A549 (cell line): ENCODE measurements at regions not wholly inside any gene's neighbourhood (a gene's known extent, or its start where the extent isn't known, plus 50 kb on each side); places are given as distances from the start of the nearest gene placed in this dataset.

ENCODE experiments used
- ATAC-seq, 2 experiments: fragments of 200-7000 bp in 1 of 2; fragments of >200 bp in 1 of 2; cut with Nextera tagmentation in 1 of 2; cut with Tn5 transposase in 1 of 2; 3 replicates each; pipeline versions ENCODE4 v1.8.0 to v1.9.1; 2018 to 2020; ENCODE audit warnings: mild to moderate bottlenecking in 1 of 2, moderate library complexity in 1 of 2
- CTCF ChIA-PET: fragments of 300-600 bp; sonication (Branson Sonifier 250); formaldehyde crosslinking; extraction: SDS; loops from one replicate; lab custom pipeline; 2021; ENCODE audit warnings: antibody characterized with exemption, inconsistent platforms; lab: Yijun Ruan, JAX
- POLR2A ChIA-PET: fragments of 350-600 bp; formaldehyde crosslinking; extraction: SDS; loops from one replicate; lab custom pipeline; 2021; ENCODE audit warnings: antibody characterized with exemption, inconsistent platforms; lab: Yijun Ruan, JAX
- DNase-seq, 2 experiments: peaks; one replicate each; pipeline versions ENCODE4 v3.0.0 to v3.0.0-alpha.2; 2011 to 2016; ENCODE audit warnings: low read depth in 1 of 2, low spot score in 1 of 2
- FAIRE-seq: peaks from 2 replicates; lab custom pipeline; 2011; peaks lifted over from hg19 to GRCh38; lab: Jason Lieb, UNC
- H3K27ac ChIP-seq, 2 experiments: fragments of >200 bp; sonication (Bioruptor Twin); formaldehyde crosslinking; 3 replicates each; pipeline ENCODE4 v1.5.1; 2016 to 2017
- H3K4me1 ChIP-seq: fragments of >200 bp; sonication (Bioruptor Twin); formaldehyde crosslinking; 3 replicates; pipeline ENCODE4 v1.6.1; 2016
- H3K4me2 ChIP-seq: fragments of >200 bp; sonication (Bioruptor Twin); formaldehyde crosslinking; 3 replicates; pipeline ENCODE4 v1.6.1; 2016
- H3K4me3 ChIP-seq: fragments of >200 bp; sonication (Bioruptor Twin); formaldehyde crosslinking; 3 replicates; pipeline ENCODE4 v1.5.1; 2016
- H3K9me3 ChIP-seq: fragments of >200 bp; sonication (Bioruptor Twin); formaldehyde crosslinking; 3 replicates; pipeline ENCODE4 v1.6.1; 2016
- ATOH8 ChIP-seq: fragments of 250-450 bp; sonication (Bioruptor Pico); IDR thresholded peaks from 2 replicates; pipeline ENCODE4 v1.5.0; 2020; ENCODE audit warnings: low read depth, mild to moderate bottlenecking, moderate library complexity
- CEBPB ChIP-seq, 2 experiments: fragments of >200 bp in 1 of 2; sonication (Bioruptor Twin) in 1 of 2; formaldehyde crosslinking in 1 of 2; IDR thresholded peaks; 2 replicates each; pipeline ENCODE4 v1.6.1; 2012 to 2016
- CHD2 ChIP-seq: fragments of 150-350 bp; IDR thresholded peaks from 2 replicates; pipeline ENCODE4 v1.6.1; 2014; ENCODE audit warnings: low read length; ENCODE audit not compliant: partially characterized antibody
- E2F6 ChIP-seq: IDR thresholded peaks from 2 replicates; pipeline ENCODE4 v1.6.1; 2012; ENCODE audit warnings: low read depth, borderline replicate concordance
- EHMT2 ChIP-seq: fragments of 200-600 bp; sonication (generic); IDR thresholded peaks from 2 replicates; pipeline ENCODE4 v1.6.1; 2016; ENCODE audit warnings: antibody characterized with exemption, low read depth, mild to moderate bottlenecking, moderate library complexity
- EP300 ChIP-seq, 2 experiments: fragments of >200 bp; sonication (Bioruptor Twin); formaldehyde crosslinking; IDR thresholded peaks; 2 replicates in 1 of 2; 3 replicates in 1 of 2; pipeline ENCODE4 v1.6.1; 2016 to 2017
- FOSL2 ChIP-seq, 2 experiments: fragments of 450-650 bp in 1 of 2; fragments of >200 bp in 1 of 2; sonication (Bioruptor Twin) in 1 of 2; formaldehyde crosslinking; IDR thresholded peaks; 2 replicates each; pipeline versions ENCODE4 v1.5.0 to v1.6.1; 2016 to 2020; ENCODE audit warnings: mild to moderate bottlenecking in 1 of 2, moderate library complexity in 1 of 2
- FOXS1 ChIP-seq: fragments of 250-450 bp; sonication (Bioruptor Pico); IDR thresholded peaks from 2 replicates; pipeline ENCODE4 v1.5.0; 2020; ENCODE audit warnings: mild to moderate bottlenecking, moderate library complexity
- GATA3 ChIP-seq: IDR thresholded peaks from 2 replicates; pipeline ENCODE4 v1.6.1; 2012; ENCODE audit warnings: borderline replicate concordance
- HMGXB4 ChIP-seq: fragments of 250-450 bp; sonication (Bioruptor Pico); IDR thresholded peaks from 2 replicates; pipeline ENCODE4 v1.5.0; 2021; ENCODE audit warnings: mild to moderate bottlenecking, moderate library complexity, borderline replicate concordance
- HOXB13 ChIP-seq: fragments of 250-450 bp; sonication (Bioruptor Pico); IDR thresholded peaks from 2 replicates; pipeline ENCODE4 v1.5.0; 2020; ENCODE audit warnings: low read depth, mild to moderate bottlenecking, moderate library complexity
- JUN ChIP-seq, 2 experiments: fragments of >200 bp; sonication (Bioruptor Twin); formaldehyde crosslinking; IDR thresholded peaks; 2 replicates in 1 of 2; 3 replicates in 1 of 2; pipeline ENCODE4 v1.6.1; 2016 to 2017
- JUNB ChIP-seq: fragments of >200 bp; sonication (Bioruptor Twin); formaldehyde crosslinking; IDR thresholded peaks from 2 replicates; pipeline ENCODE4 v1.6.1; 2016
- KDM5A ChIP-seq: fragments of 200-600 bp; sonication (generic); IDR thresholded peaks from 2 replicates; pipeline ENCODE4 v1.6.1; 2016; ENCODE audit warnings: antibody characterized with exemption, mild to moderate bottlenecking
- MAFK ChIP-seq: fragments of 450-650 bp; IDR thresholded peaks from 2 replicates; pipeline ENCODE4 v1.6.1; 2014; ENCODE audit not compliant: partially characterized antibody
- MAZ ChIP-seq: fragments of 150-350 bp; IDR thresholded peaks from 2 replicates; pipeline ENCODE4 v1.6.1; 2014; ENCODE audit warnings: antibody characterized with exemption, low read depth, low read length, borderline replicate concordance
- MYC ChIP-seq: IDR thresholded peaks from 2 replicates; pipeline ENCODE4 v1.6.1; 2012; ENCODE audit warnings: mild to moderate bottlenecking, inconsistent platforms, low read length, improper control_type of control experiment, borderline replicate concordance
- NFE2L2 ChIP-seq: fragments of 150-350 bp; conservative IDR thresholded peaks from 2 replicates; pipeline ENCODE4 v1.6.1; 2014; ENCODE audit warnings: low read length
- PBX3 ChIP-seq: IDR thresholded peaks from 2 replicates; pipeline ENCODE4 v1.6.1; 2012
- SMC3 ChIP-seq: fragments of >200 bp; sonication (Bioruptor Twin); formaldehyde crosslinking; IDR thresholded peaks from 3 replicates; pipeline ENCODE4 v1.6.1; 2018; ENCODE audit warnings: inconsistent platforms
- USF2 ChIP-seq: fragments of 450-650 bp; IDR thresholded peaks from 2 replicates; pipeline ENCODE4 v1.6.1; 2014; ENCODE audit warnings: antibody characterized with exemption
- ZFP36 ChIP-seq: fragments of 450-650 bp; IDR thresholded peaks from 2 replicates; pipeline ENCODE4 v1.6.1; 2014; ENCODE audit warnings: borderline replicate concordance; ENCODE audit not compliant: partially characterized antibody
- WGBS: methylation state at CpG from one replicate; pipeline ENCODE4 v1.1.6; 2017; ENCODE audit errors: missing lambda C conversion rate; 5-methylcytosine and 5-hydroxymethylcytosine counted together

GRCh38 chr18:34640276-34640675 is 69.8 kb upstream of the DTNA start:
- no peaks in the 10 kb centered on the region for H3K9me3 ChIP-seq
- no peaks in the 10 kb centered on the region for H3K4me1 ChIP-seq
- H3K4me3 ChIP-seq = no peak overlapping the region
- ChIA-PET CTCF (no interaction called here), POLR2A (no interaction called here)
- no peak for FAIRE-seq
- WGBS = 0% methylated on average over 1 of the region's 1 CpG
- no peak overlapping the region for H3K4me2 ChIP-seq
- TF ChIP-seq CHD2 = no peak
- TF ChIP-seq MAFK = peak; percentile 92
- no peak for ATAC-seq
- no peak for DNase-seq
- H3K27ac ChIP-seq = no peak overlapping the region

- Histone ChIP-seq H3K4me3 (no peak overlapping the region), H3K4me1 (no peaks in the 10 kb centered on the region), H3K27ac (no peak overlapping the region), H3K9me3 (no peaks in the 10 kb centered on the region)
- DNase-seq (no peak), ATAC-seq (no peak)
- WGBS = 1% methylated on average over 2 of the region's 2 CpGs
- POLR2A ChIA-PET = no interaction called here
- no peak for TF ChIP-seq FOXS1 (CRISPR knock-in tag)
- TF ChIP-seq SMC3 = no peak
- TF ChIP-seq USF2 = no peak
- TF ChIP-seq JUNB = no peak
- no peak for TF ChIP-seq JUN (IDR thresholded peaks at IDR 0.05)
- no peak for TF ChIP-seq E2F6
- no peak for TF ChIP-seq GATA3
- no peak for TF ChIP-seq MAZ
- no peak for TF ChIP-seq FOSL2 (IDR thresholded peaks at IDR 0.05)
- TF ChIP-seq FOSL2 (CRISPR knock-in tag; IDR thresholded peaks at IDR 0.05) = no peak
- TF ChIP-seq EHMT2 = no peak
- TF ChIP-seq HMGXB4 (CRISPR knock-in tag) = no peak
- no peak for TF ChIP-seq PBX3
- no peak for TF ChIP-seq NFE2L2
- no peak for TF ChIP-seq ATOH8 (CRISPR knock-in tag)
- TF ChIP-seq HOXB13 = no peak
- TF ChIP-seq KDM5A = no peak
- no peak for TF ChIP-seq MYC
- no peak for TF ChIP-seq EP300 (IDR thresholded peaks at IDR 0.05)
- TF ChIP-seq ZFP36 = no peak
- TF ChIP-seq CEBPB (IDR thresholded peaks at IDR 0.05) = no peak
- TF ChIP-seq, all 56 proteins: peak for 0
- CTCF ChIA-PET = no interaction called here
- no peak overlapping the region for H3K4me2 ChIP-seq
- FAIRE-seq = no peak
Observed at GRCh38 chr18:34643989-34644388, 66.1 kb upstream of the DTNA start.
